Tibial nerve (tissue), 4 donors: ENCODE measurements at regions not wholly inside any gene's neighbourhood (a gene's known extent, or its start where the extent isn't known, plus 50 kb on each side); places are given as distances from the start of the nearest gene placed in this dataset.

Experiments
- DNase-seq, 2 donors: peaks; one replicate each; pipeline ENCODE4 v3.0.0-alpha.2; 2019; ENCODE audit warnings: low spot score in 2 of 2
- H3K27ac ChIP-seq, 4 donors: fragments of 200-600 bp; sonication (generic) in 3 of 4; one replicate each; pipeline ENCODE4 v1.5.1; 2017 to 2019; ENCODE audit warnings: mild to moderate bottlenecking in 1 of 4
- H3K27me3 ChIP-seq, 2 donors: fragments of 200-600 bp; sonication (generic) in 1 of 2; one replicate each; pipeline versions ENCODE4 v1.5.1 to v1.6.0; 2017 to 2019
- H3K36me3 ChIP-seq, 3 donors: fragments of 200-600 bp; sonication (generic); one replicate each; pipeline ENCODE4 v1.5.1; 2018 to 2019
- H3K4me1 ChIP-seq, 4 donors: fragments of 200-600 bp; sonication (generic) in 3 of 4; one replicate each; pipeline ENCODE4 v1.5.1; 2017 to 2019
- H3K4me3 ChIP-seq, 4 donors: fragments of 200-600 bp; sonication (generic) in 3 of 4; one replicate each; pipeline ENCODE4 v1.5.1; 2017 to 2019; ENCODE audit warnings: mild to moderate bottlenecking in 1 of 4, moderate library complexity in 1 of 4
- H3K9me3 ChIP-seq, 4 donors: fragments of 200-600 bp; sonication (generic) in 3 of 4; one replicate each; pipeline ENCODE4 v1.5.1; 2017 to 2019
- CTCF ChIP-seq, 5 experiments: fragments of 200-600 bp in 3 of 5; fragments of 450-650 bp in 2 of 5; sonication (generic) in 3 of 5; IDR thresholded peaks; one replicate each; pipeline ENCODE4 v1.5.1; 2016 to 2019; ENCODE audit warnings: antibody characterized with exemption in 5 of 5, mild to moderate bottlenecking in 3 of 5, moderate library complexity in 2 of 5
- EP300 ChIP-seq, 2 donors: sonication (generic); formaldehyde crosslinking; IDR thresholded peaks; one replicate each; pipeline ENCODE4 v1.6.1; 2017; ENCODE audit warnings: antibody characterized with exemption in 2 of 2, mild to moderate bottlenecking in 1 of 2
- POLR2A ChIP-seq, 2 donors: fragments of 450-650 bp; IDR thresholded peaks; one replicate each; pipeline ENCODE4 v1.6.1; 2017; ENCODE audit warnings: antibody characterized with exemption in 2 of 2, mild to moderate bottlenecking in 2 of 2, moderate library complexity in 2 of 2
- WGBS, 2 donors: methylation state at CpG; one replicate each; pipeline ENCODE4 v1.1.5; 2018; 5-methylcytosine and 5-hydroxymethylcytosine counted together

- Histone ChIP-seq H3K36me3 (no peaks in the 10 kb centered on the region), H3K27ac (no peak overlapping the region), H3K27me3 (no peaks in the 10 kb centered on the region), H3K4me1 (no peaks in the 10 kb centered on the region), H3K9me3 (no peaks in the 10 kb centered on the region), H3K4me3 (no peak overlapping the region)
- WGBS, 2 donors, result 62 to 65% methylated on average over 6 of the region's 6 CpGs
- no peak for DNase-seq
- TF ChIP-seq CTCF (IDR thresholded peaks at IDR 0.05) (no peak), POLR2A (IDR thresholded peaks at IDR 0.05) (no peak), EP300 (IDR thresholded peaks at IDR 0.05) (no peak)
Observed at GRCh38 chr6:155660251-155660977, 204.8 kb upstream of the NOX3 start.

- H3K9me3 ChIP-seq, result peaks cover 0 to 3% (median 0%) of the 10 kb centered on the region in 4 donors
- no peak overlapping the region for H3K27ac ChIP-seq
- no peak for TF ChIP-seq CTCF (IDR thresholded peaks at IDR 0.05)
- TF ChIP-seq EP300 (IDR thresholded peaks at IDR 0.05), result no peak
- no peak for TF ChIP-seq POLR2A (IDR thresholded peaks at IDR 0.05)
- no peaks in the 10 kb centered on the region for H3K4me1 ChIP-seq
- H3K4me3 ChIP-seq, result no peak overlapping the region
- H3K36me3 ChIP-seq, result no peaks in the 10 kb centered on the region
- DNase-seq, result no peak
- no peaks in the 10 kb centered on the region for H3K27me3 ChIP-seq
- WGBS, 2 donors, result 80 to 92% methylated on average over 3 of the region's 3 CpGs
Observed at GRCh38 chr6:155656024-155656423, 200.4 kb upstream of the NOX3 start.

- H3K36me3 ChIP-seq, result no peaks in the 10 kb centered on the region
- TF ChIP-seq POLR2A (IDR thresholded peaks at IDR 0.05) (no peak), EP300 (IDR thresholded peaks at IDR 0.05) (no peak), CTCF (IDR thresholded peaks at IDR 0.05) (no peak)
- no peaks in the 10 kb centered on the region for H3K27me3 ChIP-seq
- H3K4me3 ChIP-seq, result no peak overlapping the region
- no peak for DNase-seq
- H3K27ac ChIP-seq, result no peak overlapping the region
- peaks cover 0 to 3% (median 0%) of the 10 kb centered on the region in 4 donors for H3K9me3 ChIP-seq
- no peaks in the 10 kb centered on the region for H3K4me1 ChIP-seq
Observed at GRCh38 chr6:155654474-155654873, 198.8 kb upstream of the NOX3 start.

- WGBS, 2 donors, result 33 to 40% methylated on average over 5 of the region's 5 CpGs
- no peak for DNase-seq
- Histone ChIP-seq H3K4me1 (peaks cover 0 to 29% (median 2%) of the 10 kb centered on the region in 4 donors), H3K4me3 (no peak overlapping the region), H3K27me3 (no peaks in the 10 kb centered on the region), H3K36me3 (no peaks in the 10 kb centered on the region), H3K9me3 (no peaks in the 10 kb centered on the region), H3K27ac (no peak overlapping the region)
- TF ChIP-seq EP300 (IDR thresholded peaks at IDR 0.05) (no peak), POLR2A (IDR thresholded peaks at IDR 0.05) (no peak), CTCF (IDR thresholded peaks at IDR 0.05) (no peak)
Observed at GRCh38 chr6:155648301-155648700, 192.7 kb upstream of the NOX3 start.

GRCh38 chr6:155647354-155647753, 191.7 kb upstream of the NOX3 start:
- H3K27me3 ChIP-seq, result no peaks in the 10 kb centered on the region
- no peak for TF ChIP-seq EP300 (IDR thresholded peaks at IDR 0.05)
- no peak for TF ChIP-seq CTCF (IDR thresholded peaks at IDR 0.05)
- no peak for TF ChIP-seq POLR2A (IDR thresholded peaks at IDR 0.05)
- no peak overlapping the region for H3K4me3 ChIP-seq
- no peak for DNase-seq
- no peak overlapping the region for H3K27ac ChIP-seq
- H3K9me3 ChIP-seq, result peaks cover 0 to 4% (median 0%) of the 10 kb centered on the region in 4 donors
- peaks cover 0 to 29% (median 2%) of the 10 kb centered on the region in 4 donors for H3K4me1 ChIP-seq
- no peaks in the 10 kb centered on the region for H3K36me3 ChIP-seq
